ENCODE measurements at regions not wholly inside any gene's neighbourhood (a gene's known extent, or its start where the extent isn't known, plus 50 kb on each side); places are given as distances from the start of the nearest gene placed in this dataset.

GRCh38 chr6:77173472-77174074 is 289.7 kb downstream of the HTR1B start:
- no peak for TF ChIP-seq CTCF (IDR thresholded peaks at IDR 0.05; ENCODE audit: borderline replicate concordance)
- no peak for DNase-seq
- no peaks in the 10 kb centered on the region for H3K27me3 ChIP-seq (ENCODE audit: low read depth)
- no peak overlapping the region for H3K4me3 ChIP-seq
- H3K4me1 ChIP-seq: no peaks in the 10 kb centered on the region
- H3K9me3 ChIP-seq (replicated peaks): no peaks in the 10 kb centered on the region
- intact Hi-C loops (cut with micrococcal nuclease): no loop called here
- no peaks in the 10 kb centered on the region for H3K36me3 ChIP-seq
- H3K27ac ChIP-seq (replicated peaks): no peak overlapping the region

- Histone ChIP-seq H3K27me3 (ENCODE audit: low read depth) (no peaks in the 10 kb centered on the region), H3K4me3 (no peak overlapping the region), H3K4me1 (no peaks in the 10 kb centered on the region), H3K36me3 (no peaks in the 10 kb centered on the region), H3K9me3 (replicated peaks) (no peaks in the 10 kb centered on the region), H3K27ac (replicated peaks) (no peak overlapping the region)
- DNase-seq: no peak
- intact Hi-C loops (cut with micrococcal nuclease): no loop called here
- no peak for TF ChIP-seq CTCF (IDR thresholded peaks at IDR 0.05; ENCODE audit: borderline replicate concordance)
These were observed 290.7 kb downstream of the HTR1B start for GRCh38 chr6:77172578-77172977.

GRCh38 chr6:77159730-77160129 is 303.6 kb downstream of the HTR1B start:
- DNase-seq: no peak
- Histone ChIP-seq H3K27ac (replicated peaks) (no peak overlapping the region), H3K36me3 (no peaks in the 10 kb centered on the region), H3K4me1 (no peaks in the 10 kb centered on the region), H3K9me3 (replicated peaks) (peaks cover 30% of the 10 kb centered on the region), H3K27me3 (ENCODE audit: low read depth) (no peaks in the 10 kb centered on the region), H3K4me3 (no peak overlapping the region)
- intact Hi-C loops (cut with micrococcal nuclease): no loop called here
- TF ChIP-seq CTCF (IDR thresholded peaks at IDR 0.05; ENCODE audit: borderline replicate concordance): no peak

- Histone ChIP-seq H3K27me3 (ENCODE audit: low read depth) (no peaks in the 10 kb centered on the region), H3K4me3 (no peak overlapping the region), H3K36me3 (no peaks in the 10 kb centered on the region), H3K9me3 (replicated peaks) (peaks cover 9% of the 10 kb centered on the region), H3K27ac (replicated peaks) (no peak overlapping the region), H3K4me1 (no peaks in the 10 kb centered on the region)
- no peak for TF ChIP-seq CTCF (IDR thresholded peaks at IDR 0.05; ENCODE audit: borderline replicate concordance)
- DNase-seq: no peak
- intact Hi-C loops (cut with micrococcal nuclease): no loop called here
These were observed 312.1 kb downstream of the HTR1B start for GRCh38 chr6:77151241-77151640.

GRCh38 chr6:77150736-77151135 is 312.6 kb downstream of the HTR1B start:
- no peaks in the 10 kb centered on the region for H3K36me3 ChIP-seq
- no peak overlapping the region for H3K4me3 ChIP-seq
- H3K4me1 ChIP-seq: no peaks in the 10 kb centered on the region
- peaks cover 7% of the 10 kb centered on the region for H3K9me3 ChIP-seq (replicated peaks)
- intact Hi-C loops (cut with micrococcal nuclease): no loop called here
- no peaks in the 10 kb centered on the region for H3K27me3 ChIP-seq (ENCODE audit: low read depth)
- no peak for DNase-seq
- no peak for TF ChIP-seq CTCF (IDR thresholded peaks at IDR 0.05; ENCODE audit: borderline replicate concordance)
- no peak overlapping the region for H3K27ac ChIP-seq (replicated peaks)
